ENCODE measurements at regions not wholly inside any gene's neighbourhood (a gene's known extent, or its start where the extent isn't known, plus 50 kb on each side); places are given as distances from the start of the nearest gene placed in this dataset.
"Not testable (repeated sequence)": the region's sequence is repeated elsewhere in the genome, so short reads cannot be mapped to it uniquely, and the experiment has no call there.

DNA sequence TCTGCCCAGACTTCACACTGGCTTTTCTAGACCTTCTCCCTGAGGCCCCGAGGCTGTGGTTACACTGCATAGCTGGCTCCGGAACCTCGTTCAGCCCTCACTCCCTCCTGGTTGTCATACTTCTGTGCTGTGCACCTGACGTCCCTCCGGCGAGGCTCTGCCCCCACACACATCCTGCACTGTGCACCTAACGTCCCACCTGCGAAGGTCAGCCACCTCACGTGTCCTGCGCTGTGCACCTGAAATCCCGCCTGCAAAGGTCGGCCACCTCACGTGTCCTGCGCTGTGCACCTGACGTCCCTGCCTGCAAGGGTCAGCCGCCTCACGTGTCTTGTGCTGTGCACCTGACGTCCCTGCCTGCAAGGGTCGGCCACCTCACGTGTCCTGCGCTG, 111.0 kb upstream of the FRMD1 start:
- TF ChIP-seq, protein P1, sequence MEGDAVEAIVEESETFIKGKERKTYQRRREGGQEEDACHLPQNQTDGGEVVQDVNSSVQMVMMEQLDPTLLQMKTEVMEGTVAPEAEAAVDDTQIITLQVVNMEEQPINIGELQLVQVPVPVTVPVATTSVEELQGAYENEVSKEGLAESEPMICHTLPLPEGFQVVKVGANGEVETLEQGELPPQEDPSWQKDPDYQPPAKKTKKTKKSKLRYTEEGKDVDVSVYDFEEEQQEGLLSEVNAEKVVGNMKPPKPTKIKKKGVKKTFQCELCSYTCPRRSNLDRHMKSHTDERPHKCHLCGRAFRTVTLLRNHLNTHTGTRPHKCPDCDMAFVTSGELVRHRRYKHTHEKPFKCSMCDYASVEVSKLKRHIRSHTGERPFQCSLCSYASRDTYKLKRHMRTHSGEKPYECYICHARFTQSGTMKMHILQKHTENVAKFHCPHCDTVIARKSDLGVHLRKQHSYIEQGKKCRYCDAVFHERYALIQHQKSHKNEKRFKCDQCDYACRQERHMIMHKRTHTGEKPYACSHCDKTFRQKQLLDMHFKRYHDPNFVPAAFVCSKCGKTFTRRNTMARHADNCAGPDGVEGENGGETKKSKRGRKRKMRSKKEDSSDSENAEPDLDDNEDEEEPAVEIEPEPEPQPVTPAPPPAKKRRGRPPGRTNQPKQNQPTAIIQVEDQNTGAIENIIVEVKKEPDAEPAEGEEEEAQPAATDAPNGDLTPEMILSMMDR (IDR thresholded peaks at IDR 0.05; ENCODE audit: low read depth, low read length, missing control alignments) = no peak
- no peak for DNase-seq (ENCODE audit: extremely low read depth, low read depth)
- H3K4me3 ChIP-seq (replicated peaks; ENCODE audit: low read depth, low read length) = no peak overlapping the region

GRCh38 chr6:168189200-168190013, 110.4 kb upstream of the FRMD1 start:
- no peak overlapping the region for H3K4me3 ChIP-seq (replicated peaks; ENCODE audit: low read depth, low read length)
- TF ChIP-seq, protein P1 (IDR thresholded peaks at IDR 0.05; ENCODE audit: low read depth, low read length, missing control alignments) = no peak
- DNase-seq (ENCODE audit: extremely low read depth, low read depth) = no peak

DNA sequence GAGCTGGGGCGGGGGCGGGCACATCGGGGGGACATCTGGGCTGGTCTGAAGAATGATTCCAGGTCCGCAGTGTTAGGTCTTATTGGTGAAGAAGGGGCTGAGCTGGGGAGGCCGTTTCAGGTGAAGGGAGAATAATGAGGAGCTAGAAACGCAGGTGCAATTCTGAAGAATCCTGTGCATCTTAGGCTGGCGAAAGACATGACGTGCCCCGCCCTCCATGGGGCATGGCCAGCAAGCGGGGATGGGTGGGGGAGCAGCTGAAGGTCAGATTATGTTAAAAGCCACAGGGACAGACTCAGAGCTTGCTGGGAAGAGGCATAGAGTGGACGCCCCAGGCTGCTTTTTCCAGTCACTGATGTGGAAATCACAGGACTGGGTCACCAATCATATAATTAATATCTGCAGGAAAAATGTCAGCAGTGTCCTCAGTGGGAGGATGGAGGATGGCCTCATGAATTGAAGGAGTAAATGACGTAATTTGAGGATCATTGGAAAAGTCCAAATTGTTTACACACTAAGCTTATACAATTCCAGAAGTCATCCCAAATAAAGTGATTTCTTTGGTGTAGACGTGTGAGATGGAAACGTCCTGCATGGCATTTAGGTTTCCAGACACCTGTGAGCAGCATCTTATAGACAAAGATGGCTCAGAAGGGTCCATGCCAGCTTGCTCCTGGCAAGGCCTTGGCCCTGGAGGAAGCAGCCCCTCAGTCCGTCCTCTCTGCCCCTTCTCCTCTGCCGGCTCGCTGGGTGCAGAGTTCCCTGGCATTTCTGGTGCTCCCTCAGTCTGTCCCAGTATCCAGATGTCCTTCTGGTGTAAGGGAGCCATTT, 109.6 kb upstream of the FRMD1 start:
- DNase-seq (ENCODE audit: extremely low read depth, low read depth) = no peak
- TF ChIP-seq, protein P1 (IDR thresholded peaks at IDR 0.05; ENCODE audit: low read depth, low read length, missing control alignments) = no peak
- H3K4me3 ChIP-seq (replicated peaks; ENCODE audit: low read depth, low read length) = no peak overlapping the region

DNA sequence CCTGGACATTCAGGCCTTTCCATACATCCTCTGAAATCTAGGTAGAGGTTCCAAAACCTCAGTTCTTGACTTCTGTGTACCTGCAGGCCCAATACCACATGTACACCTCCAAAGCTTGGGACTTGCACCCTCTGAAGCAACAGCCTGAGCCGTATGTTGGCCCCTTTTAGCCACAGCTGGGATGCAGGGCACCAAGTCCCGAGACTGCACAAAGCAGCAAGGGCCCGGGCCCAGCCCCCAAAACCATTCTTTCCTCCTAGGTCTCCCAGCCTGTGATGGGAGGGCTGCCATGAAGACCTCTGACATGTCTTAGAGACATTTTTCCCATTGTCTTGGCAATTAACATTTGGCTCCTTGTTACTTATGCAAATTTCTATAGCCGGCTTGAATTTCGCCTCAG, 107.4 kb upstream of the FRMD1 start:
- TF ChIP-seq, protein P1 (IDR thresholded peaks at IDR 0.05; ENCODE audit: low read depth, low read length, missing control alignments) = no peak
- DNase-seq (ENCODE audit: extremely low read depth, low read depth) = no peak
- no peak overlapping the region for H3K4me3 ChIP-seq (replicated peaks; ENCODE audit: low read depth, low read length)

DNA sequence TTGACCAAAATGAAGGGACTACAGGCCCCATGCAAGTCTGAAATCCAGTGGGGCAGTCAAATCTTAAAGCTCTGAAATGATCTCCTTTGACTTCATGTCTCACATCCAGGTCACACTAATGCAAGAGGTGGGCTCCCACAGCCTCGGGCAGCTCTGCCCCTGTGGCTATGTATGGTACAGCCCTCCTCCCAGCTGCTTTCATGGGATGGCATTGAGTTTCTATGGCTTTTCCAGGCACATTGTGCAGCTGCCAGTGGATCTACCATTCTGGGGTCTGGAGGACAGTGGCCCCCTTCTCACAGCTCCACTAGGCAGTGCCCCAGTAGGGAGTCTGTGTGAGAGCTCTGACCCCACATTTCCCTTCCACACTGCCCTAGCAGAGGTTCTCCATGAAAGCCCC, 107.0 kb upstream of the FRMD1 start:
- not testable (repeated sequence) for H3K4me3 ChIP-seq (replicated peaks; ENCODE audit: low read depth, low read length); DNase-seq (ENCODE audit: extremely low read depth, low read depth)

DNA sequence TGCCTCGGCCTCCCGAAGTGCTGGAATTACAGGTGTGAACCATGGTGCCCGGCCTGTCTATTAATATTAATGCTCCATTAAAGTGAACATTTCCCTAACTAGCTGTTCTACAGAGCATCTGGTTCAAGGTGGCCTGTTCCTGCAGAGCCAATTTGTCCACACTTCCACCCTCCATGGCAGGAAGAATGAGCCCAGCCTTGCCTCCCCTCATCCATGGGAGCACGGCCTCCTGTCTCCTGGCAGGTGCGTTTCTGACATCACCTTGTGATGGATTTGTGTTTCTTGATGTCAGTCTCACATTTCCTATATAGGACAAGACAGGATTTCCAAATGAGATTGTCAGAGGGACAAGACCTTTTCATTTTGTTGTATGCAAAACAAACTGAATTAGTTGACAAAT, 105.7 kb upstream of the FRMD1 start:
- no peak for DNase-seq (ENCODE audit: extremely low read depth, low read depth)
- no peak overlapping the region for H3K4me3 ChIP-seq (replicated peaks; ENCODE audit: low read depth, low read length)
- TF ChIP-seq, protein P1 (IDR thresholded peaks at IDR 0.05; ENCODE audit: low read depth, low read length, missing control alignments) = no peak

DNA sequence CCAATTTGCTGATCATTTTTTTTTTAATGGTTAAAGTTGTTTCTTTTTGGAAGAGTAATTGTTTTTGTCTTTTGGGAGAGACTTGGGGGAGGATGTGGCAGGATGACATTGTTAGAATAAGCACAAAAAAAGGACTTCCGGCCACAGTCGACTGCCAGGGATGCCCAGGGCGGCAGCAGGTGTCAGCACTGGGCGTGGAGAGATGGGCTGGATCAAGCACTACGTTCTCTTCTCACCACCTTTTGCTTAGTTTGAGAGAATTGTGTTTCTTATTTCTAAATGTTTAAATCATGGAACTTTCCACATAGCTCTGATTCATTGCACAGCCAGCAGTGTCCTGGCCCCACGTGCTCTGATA, 104.6 kb upstream of the FRMD1 start:
- TF ChIP-seq, protein P1 (IDR thresholded peaks at IDR 0.05; ENCODE audit: low read depth, low read length, missing control alignments) = no peak
- H3K4me3 ChIP-seq (replicated peaks; ENCODE audit: low read depth, low read length) = no peak overlapping the region
- DNase-seq (ENCODE audit: extremely low read depth, low read depth) = no peak
